CD4-positive, alpha-beta T cell treated with Interleukin-21 for 1 hour (primary cell): ENCODE measurements at regions not wholly inside any gene's neighbourhood (a gene's known extent, or its start where the extent isn't known, plus 50 kb on each side); places are given as distances from the start of the nearest gene placed in this dataset.

Experiments used
- DNase-seq: peaks from one replicate; pipeline ENCODE4 v3.0.0-alpha.2; 2020

DNA sequence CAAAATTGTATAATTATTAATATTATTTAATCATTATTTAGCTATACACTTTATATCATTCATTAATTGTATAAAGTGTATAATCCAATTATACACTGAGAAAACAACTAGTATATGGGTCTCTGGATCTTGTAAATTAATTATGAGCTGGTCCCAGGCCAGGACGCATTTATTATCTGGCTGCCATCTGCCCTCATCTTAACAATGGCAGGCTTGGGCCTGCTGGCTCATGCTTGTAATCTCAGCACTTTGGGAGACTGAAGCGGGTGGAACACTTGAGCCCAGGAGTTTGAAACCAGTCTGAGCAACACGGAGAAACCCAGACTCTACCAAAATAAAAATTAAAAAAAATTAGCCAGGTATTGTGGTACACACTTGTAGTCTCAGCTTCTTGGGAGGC lies 502.2 kb upstream of the NRXN1 start:
- DNase-seq: no peak

DNA sequence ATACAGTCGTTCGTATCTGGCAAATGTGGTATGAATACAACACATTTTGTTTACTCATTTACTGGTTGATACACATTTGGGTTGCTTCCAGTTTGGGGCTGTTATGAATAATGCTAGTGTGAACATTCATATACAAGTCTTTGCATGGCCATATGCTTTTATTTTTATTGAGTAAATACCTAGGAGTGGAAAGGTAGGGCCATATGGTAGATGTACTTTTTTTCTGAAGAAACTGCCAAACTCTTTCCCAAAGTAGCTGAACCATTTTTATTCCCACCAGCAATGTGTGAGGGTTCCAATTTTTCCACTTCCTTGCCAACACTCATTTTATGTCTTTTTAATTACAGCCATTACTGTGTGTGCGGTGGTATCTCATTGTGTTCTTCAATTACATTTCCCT lies 496.2 kb upstream of the NRXN1 start:
- DNase-seq: no peak

DNA sequence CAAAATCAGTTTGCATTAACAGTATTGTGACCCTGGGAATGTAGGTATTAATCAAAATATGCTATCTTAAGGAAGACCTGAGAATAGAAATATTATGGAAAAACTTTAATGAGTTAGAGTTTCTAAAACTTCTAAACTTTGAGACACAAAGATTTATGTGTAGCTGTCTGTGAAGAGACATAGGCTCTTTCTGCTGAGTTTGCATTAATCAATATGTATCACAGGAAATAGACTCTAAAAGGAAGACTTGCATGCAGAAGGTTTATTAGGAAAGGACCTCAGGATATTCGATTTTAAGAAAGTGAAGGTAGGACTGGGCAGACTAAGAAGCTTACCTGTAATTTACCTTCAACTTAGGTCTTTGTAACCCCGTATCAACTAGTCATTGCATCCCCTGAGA lies 494.8 kb upstream of the NRXN1 start:
- no peak for DNase-seq

- DNase-seq: no peak
These were observed 484.7 kb upstream of the NRXN1 start for GRCh38 chr2:51516667-51517066.

DNA sequence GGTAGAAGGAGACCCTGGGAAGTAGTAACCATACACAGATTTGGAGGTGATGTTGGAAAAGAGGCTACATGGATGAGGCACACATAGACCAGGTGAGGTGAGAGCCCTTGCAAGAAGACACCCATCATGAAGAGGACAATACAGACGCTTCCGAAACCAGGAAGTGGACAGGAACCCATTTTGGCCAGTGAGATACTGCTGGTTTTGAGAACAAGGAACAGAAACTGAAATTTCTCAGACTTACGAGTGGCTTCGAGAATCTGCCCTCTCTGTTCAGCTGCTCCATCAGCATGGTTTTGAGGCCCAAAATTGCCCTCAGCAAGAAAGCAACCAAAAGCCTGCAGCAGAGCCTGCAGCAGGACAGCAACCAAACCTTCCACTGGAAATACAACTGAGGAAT lies 479.1 kb upstream of the NRXN1 start:
- DNase-seq: no peak

DNA sequence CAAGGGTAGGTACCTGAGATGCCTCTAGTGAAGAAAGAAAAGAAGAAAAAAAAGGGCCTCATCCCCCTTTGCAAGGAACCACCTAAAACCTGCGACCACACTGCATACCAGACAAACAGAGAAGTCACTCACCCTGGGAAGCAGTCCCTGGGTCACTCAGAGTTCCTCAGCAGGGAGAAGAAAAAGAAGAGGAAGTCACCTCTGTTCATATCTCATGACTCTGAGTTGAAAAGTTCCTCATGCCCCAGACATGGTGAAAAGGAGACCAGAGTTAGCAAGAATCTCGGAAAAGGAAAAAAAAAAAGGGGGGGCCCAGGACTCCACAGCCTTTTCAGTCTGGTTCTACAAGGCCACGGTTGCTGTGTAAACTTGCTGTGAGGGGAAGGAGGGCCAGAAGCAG lies 478.4 kb upstream of the NRXN1 start:
- no peak for DNase-seq

DNA sequence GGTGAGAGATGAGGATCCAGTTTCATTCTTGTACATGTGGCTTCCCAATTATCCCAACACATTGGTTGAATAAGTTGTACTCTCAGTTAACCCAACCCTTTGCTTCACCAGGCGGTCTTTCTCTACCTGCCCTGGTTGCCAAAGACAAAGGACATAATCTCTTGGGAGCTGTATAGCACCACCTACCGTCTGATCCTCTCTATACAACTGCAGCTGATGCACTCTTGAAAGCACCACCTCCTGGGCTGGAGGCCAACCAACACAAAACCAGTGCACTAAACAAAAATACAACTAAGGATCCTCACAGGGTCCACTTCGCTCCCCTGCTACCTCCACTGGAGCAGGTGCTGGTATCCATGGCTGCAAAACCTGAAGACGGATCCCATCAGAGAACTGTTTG lies 473.6 kb upstream of the NRXN1 start:
- no peak for DNase-seq

- no peak for DNase-seq
These were observed 458.8 kb upstream of the NRXN1 start for GRCh38 chr2:51490576-51491234.

- DNase-seq: no peak
These were observed 452.7 kb upstream of the NRXN1 start for GRCh38 chr2:51484605-51485004.

- no peak for DNase-seq
These were observed 451.8 kb upstream of the NRXN1 start for GRCh38 chr2:51483720-51484119.

- no peak for DNase-seq
These were observed 440.9 kb upstream of the NRXN1 start for GRCh38 chr2:51472783-51473182.

DNA sequence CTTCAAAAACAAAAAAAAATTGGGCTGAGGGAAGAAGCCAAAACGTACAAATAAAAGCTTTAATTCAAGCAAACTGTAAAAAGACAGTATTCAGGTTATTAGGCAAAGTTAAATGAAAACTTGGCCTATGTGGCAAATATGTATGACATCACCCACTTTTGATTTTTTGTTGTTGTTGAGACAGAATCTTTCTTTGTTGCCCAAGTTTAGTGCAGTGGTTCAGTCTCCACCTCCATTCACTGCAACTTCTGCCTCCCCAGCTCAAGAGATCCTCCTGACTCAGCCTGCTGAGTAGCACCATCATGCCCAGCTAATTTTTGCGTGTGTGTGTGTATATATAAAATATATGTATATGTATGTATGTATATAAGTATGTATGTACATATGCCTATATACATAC lies 440.4 kb upstream of the NRXN1 start:
- no peak for DNase-seq

GRCh38 chr2:51469102-51469501 lies 437.2 kb upstream of the NRXN1 start:
- no peak for DNase-seq

DNA sequence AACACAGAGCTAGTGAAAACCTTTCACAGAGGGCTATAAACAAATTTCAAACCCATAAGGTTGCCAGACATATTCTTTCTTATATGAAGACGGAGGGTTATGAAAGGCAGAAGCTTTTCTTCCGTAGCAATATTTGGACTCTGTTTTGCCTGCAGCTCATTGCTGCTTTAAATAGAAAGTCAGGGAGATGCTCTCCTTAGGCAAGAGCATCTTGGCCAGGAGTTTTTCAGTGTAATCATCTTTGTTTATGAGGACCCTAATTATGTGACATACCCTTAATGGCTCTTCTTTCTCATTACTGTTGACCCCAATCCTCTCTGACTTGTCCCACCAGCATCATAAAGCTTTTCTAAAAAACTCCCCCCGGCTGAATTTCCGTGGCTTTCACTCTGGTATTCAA lies 433.4 kb upstream of the NRXN1 start:
- no peak for DNase-seq

- DNase-seq: no peak
These were observed 422.2 kb upstream of the NRXN1 start for GRCh38 chr2:51454177-51454576.

GRCh38 chr2:51448911-51449310 lies 417.0 kb upstream of the NRXN1 start:
- no peak for DNase-seq

- DNase-seq: no peak
These were observed 409.9 kb upstream of the NRXN1 start for GRCh38 chr2:51441786-51442185.

DNA sequence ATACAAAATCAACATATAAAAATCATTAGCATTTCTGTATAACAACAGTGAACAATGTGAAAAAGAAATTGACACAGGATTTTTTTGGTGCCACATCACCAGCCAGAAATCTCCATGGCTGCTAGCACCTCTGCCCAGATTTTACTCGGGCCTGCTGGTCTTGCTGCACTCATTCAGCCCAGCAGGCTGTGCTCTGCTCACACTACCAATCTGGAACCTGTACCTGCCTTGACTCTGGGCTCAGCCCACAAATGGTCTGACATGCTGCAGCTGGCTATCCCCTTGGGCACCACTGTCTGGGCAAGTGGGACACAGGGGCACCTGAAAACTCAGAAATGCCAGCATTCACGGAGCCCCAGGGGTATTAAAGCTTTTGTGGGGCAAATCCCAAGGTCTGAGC lies 392.5 kb upstream of the NRXN1 start:
- no peak for DNase-seq

GRCh38 chr2:51420511-51420910 lies 388.6 kb upstream of the NRXN1 start:
- no peak for DNase-seq

GRCh38 chr2:51413726-51414125 lies 381.8 kb upstream of the NRXN1 start:
- no peak for DNase-seq

GRCh38 chr2:51410331-51410730 lies 378.4 kb upstream of the NRXN1 start:
- DNase-seq: no peak

DNA sequence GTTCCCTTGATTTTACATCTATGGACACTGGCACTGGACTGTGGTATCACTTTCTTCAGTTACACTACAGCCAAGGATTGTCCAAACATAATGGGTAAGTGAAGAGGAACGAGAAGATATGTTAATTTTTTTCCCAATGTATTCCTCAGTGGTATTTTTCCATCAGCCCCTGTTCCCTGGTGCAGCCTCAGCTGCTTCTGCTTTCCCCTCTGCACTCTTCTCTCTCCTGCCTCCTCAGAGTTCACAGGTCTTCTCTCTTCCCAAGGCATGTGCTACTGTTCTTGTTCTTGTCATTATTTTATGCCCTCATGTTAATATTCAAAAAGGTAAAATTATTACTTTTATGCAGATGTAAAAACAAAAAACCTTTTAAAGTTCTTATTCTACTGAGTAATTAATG lies 378.0 kb upstream of the NRXN1 start:
- DNase-seq: no peak

DNA sequence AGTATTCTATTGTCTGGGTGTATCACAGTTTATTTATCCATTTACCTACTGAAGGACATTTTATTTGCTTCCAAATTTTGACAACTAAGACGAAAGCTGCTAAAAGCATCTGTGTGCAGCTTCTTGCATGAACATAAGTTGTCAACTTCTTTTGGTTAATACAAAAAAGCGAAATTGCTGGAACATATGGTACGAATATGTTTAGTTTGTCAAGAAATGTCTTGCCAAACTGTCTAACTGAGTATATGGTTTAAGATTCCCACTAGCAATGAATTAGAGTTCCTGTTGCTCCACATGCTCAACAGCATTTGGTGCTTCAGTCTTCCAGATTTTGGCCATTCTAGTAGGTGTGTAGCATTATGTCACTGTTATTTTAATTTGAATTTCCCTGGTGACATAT lies 372.3 kb upstream of the NRXN1 start:
- DNase-seq: no peak

DNA sequence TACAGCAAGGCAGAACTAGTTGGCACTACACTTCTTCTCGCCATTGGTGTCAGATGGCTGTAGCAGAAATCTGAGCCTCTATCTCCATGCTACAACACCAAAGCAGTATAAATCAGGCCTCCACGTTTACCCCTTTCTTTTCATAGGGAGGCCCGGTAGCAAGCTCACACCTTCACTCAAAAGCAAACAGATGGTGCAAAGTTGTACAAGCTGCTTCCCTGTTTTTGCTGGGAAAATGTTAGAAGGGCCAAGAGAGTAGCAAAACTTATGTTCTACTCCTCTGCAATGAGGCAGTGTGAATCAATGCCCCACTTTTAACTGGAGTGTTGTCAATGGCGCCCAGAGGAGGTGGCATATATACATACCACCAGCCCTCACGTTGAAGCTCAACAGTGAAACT lies 369.6 kb upstream of the NRXN1 start:
- DNase-seq: no peak

- no peak for DNase-seq
These were observed 355.3 kb upstream of the NRXN1 start for GRCh38 chr2:51387235-51387634.

DNA sequence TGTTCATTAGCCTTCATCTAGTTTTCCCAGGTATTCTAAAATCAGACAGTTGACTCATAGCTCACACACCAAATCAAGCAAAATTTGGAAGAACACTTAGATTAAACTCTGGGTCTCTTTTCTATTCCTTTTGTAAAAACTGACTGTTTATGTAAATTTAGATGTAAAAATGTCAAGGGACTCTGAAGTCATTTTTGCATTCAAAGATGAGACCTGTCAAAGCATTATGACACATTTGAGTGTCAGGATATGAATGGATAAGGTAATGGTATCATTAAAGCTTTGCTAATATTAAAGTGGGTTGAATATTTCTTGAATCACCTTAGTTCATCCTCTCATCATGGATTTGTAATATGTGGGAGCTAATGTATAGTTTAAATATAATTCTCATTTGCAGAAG lies 348.1 kb upstream of the NRXN1 start:
- no peak for DNase-seq
